ENCODE measurements at regions not wholly inside any gene's neighbourhood (a gene's known extent, or its start where the extent isn't known, plus 50 kb on each side); places are given as distances from the start of the nearest gene placed in this dataset.
A peak's percentile ranks its signal among the peaks of the same experiment; 100 is the strongest.

GRCh38 chr10:78301891-78302738 is 268.5 kb downstream of the RPS24 start:
- DNase-seq (ENCODE audit: extremely low read depth, low read depth), result no peak
- TF ChIP-seq CTCF (IDR thresholded peaks at IDR 0.05; ENCODE audit: low read depth, low read length, missing control alignments), result peak; percentile 9
- H3K4me3 ChIP-seq (replicated peaks; ENCODE audit: low read depth, low read length), result peak overlapping the region; percentile 57

GRCh38 chr10:78302739-78302988 is 269.0 kb downstream of the RPS24 start:
- DNase-seq (ENCODE audit: extremely low read depth, low read depth), result no peak
- H3K4me3 ChIP-seq (replicated peaks; ENCODE audit: low read depth, low read length), result peak overlapping the region; percentile 57
- no peak for TF ChIP-seq CTCF (IDR thresholded peaks at IDR 0.05; ENCODE audit: low read depth, low read length, missing control alignments)

- H3K4me3 ChIP-seq (replicated peaks; ENCODE audit: low read depth, low read length), result peak overlapping the region; percentile 57
- peak; percentile 67 for TF ChIP-seq CTCF (IDR thresholded peaks at IDR 0.05; ENCODE audit: low read depth, low read length, missing control alignments)
- DNase-seq (ENCODE audit: extremely low read depth, low read depth), result peak; percentile 44
These were observed 269.6 kb downstream of the RPS24 start for GRCh38 chr10:78302989-78303854.

GRCh38 chr10:78304091-78305045 is 270.7 kb downstream of the RPS24 start:
- H3K4me3 ChIP-seq (replicated peaks; ENCODE audit: low read depth, low read length), result no peak overlapping the region
- DNase-seq (ENCODE audit: extremely low read depth, low read depth), result no peak
- no peak for TF ChIP-seq CTCF (IDR thresholded peaks at IDR 0.05; ENCODE audit: low read depth, low read length, missing control alignments)

- no peak for DNase-seq (ENCODE audit: extremely low read depth, low read depth)
- no peak overlapping the region for H3K4me3 ChIP-seq (replicated peaks; ENCODE audit: low read depth, low read length)
- no peak for TF ChIP-seq CTCF (IDR thresholded peaks at IDR 0.05; ENCODE audit: low read depth, low read length, missing control alignments)
These were observed 271.6 kb downstream of the RPS24 start for GRCh38 chr10:78305311-78305710.

- no peak for TF ChIP-seq CTCF (IDR thresholded peaks at IDR 0.05; ENCODE audit: low read depth, low read length, missing control alignments)
These were observed 272.7 kb downstream of the RPS24 start for GRCh38 chr10:78306358-78306757.

More at GRCh38 chr10:78306358-78306757, 272.7 kb downstream of the RPS24 start:
- no peak overlapping the region for H3K4me3 ChIP-seq (replicated peaks; ENCODE audit: low read depth, low read length)
- DNase-seq (ENCODE audit: extremely low read depth, low read depth), result no peak
